ENCODE measurements at regions not wholly inside any gene's neighbourhood (a gene's known extent, or its start where the extent isn't known, plus 50 kb on each side); places are given as distances from the start of the nearest gene placed in this dataset.

DNA sequence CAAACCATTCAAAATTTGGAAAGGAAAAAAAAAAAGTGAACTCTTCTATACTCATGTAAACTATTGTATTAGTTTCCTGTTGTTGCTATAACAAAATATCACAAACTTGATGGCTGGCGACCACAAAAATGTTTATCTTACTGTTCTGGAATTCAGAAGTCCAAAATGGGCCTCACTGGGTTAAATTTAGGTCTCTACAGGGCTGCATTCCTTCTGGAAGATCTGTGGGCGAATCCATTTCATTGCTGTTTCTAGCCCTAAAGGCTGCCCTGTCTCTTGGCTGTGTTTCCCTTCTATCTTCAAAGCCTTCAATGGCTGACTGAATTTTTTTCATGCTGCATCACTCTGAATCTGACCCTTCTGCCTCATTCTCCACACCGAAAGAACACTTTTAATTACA lies 105.1 kb upstream of the NAV3 start:
- H3K9me3 ChIP-seq (ENCODE audit: control insufficient read depth, insufficient read depth, low read length) = no peaks in the 10 kb centered on the region
- intact Hi-C loops (cut with micrococcal nuclease) (no loop called here), dilution Hi-C loops (cut with HindIII; ENCODE audit: low sequenced_read_pairs, unreplicated experiment) (no loop called here), in situ Hi-C loops (cut with MboI; ENCODE audit: low sequenced_read_pairs) (no loop called here)
- no peak overlapping the region; the same call in 1 of the 2 replicates for H3K4ac ChIP-seq (ENCODE audit: low read depth, low read length)
- H3K27ac ChIP-seq (ENCODE audit: insufficient read depth, low read length) = no peak overlapping the region
- H3K23ac ChIP-seq (ENCODE audit: low read depth, low read length) = no peak overlapping the region
- no peak overlapping the region for H2AFZ ChIP-seq (replicated peaks; ENCODE audit: low read length, poor library complexity)
- H4K91ac ChIP-seq (ENCODE audit: insufficient read depth, low read depth, low read length) = no peak overlapping the region; the same call in 1 of the 2 replicates
- DNase-seq (peak; percentile 67), ATAC-seq (ENCODE audit: low read depth) (peak; percentile 79)
- CTCF ChIA-PET = interaction anchor here (1.9 kb wide), 1 partner anchor 200 kb away, joined by 12 read pairs; no protein-coding TSS in a partner anchor
- BruUV-seq (replicated peaks) = no TSS peak
- H2AK5ac ChIP-seq (ENCODE audit: low read depth, low read length) = no peak overlapping the region
- no peaks in the 10 kb centered on the region for H3K27me3 ChIP-seq (ENCODE audit: control insufficient read depth, insufficient read depth, low read length)
- H3K9ac ChIP-seq (ENCODE audit: low read depth, low read length) = no peak overlapping the region
- H2BK5ac ChIP-seq (ENCODE audit: low read depth, low read length, poor library complexity, severe bottlenecking) = no peak overlapping the region
- H4K5ac ChIP-seq (ENCODE audit: low read depth, low read length) = no peak overlapping the region
- no peaks in the 10 kb centered on the region for H3K36me3 ChIP-seq (ENCODE audit: control insufficient read depth, insufficient read depth, low read length)
- no peak overlapping the region for H3K4me3 ChIP-seq (ENCODE audit: insufficient read depth, low read depth, low read length)
- H4K20me1 ChIP-seq (ENCODE audit: insufficient read depth, low read length) = no peaks in the 10 kb centered on the region
- POLR2A ChIA-PET (ENCODE audit: unreplicated experiment) = no interaction called here
- TF ChIP-seq CEBPB (IDR thresholded peaks at IDR 0.05; ENCODE audit: low read depth, low read length) (no peak), MAZ (IDR thresholded peaks at IDR 0.05; ENCODE audit: borderline replicate concordance, low read depth, low read length) (no peak), RCOR1 (IDR thresholded peaks at IDR 0.05; ENCODE audit: insufficient replicate concordance, low read length) (no peak)
- TF ChIP-seq, protein P1, sequence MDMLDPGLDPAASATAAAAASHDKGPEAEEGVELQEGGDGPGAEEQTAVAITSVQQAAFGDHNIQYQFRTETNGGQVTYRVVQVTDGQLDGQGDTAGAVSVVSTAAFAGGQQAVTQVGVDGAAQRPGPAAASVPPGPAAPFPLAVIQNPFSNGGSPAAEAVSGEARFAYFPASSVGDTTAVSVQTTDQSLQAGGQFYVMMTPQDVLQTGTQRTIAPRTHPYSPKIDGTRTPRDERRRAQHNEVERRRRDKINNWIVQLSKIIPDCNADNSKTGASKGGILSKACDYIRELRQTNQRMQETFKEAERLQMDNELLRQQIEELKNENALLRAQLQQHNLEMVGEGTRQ (IDR thresholded peaks at IDR 0.05; ENCODE audit: low read depth, low read length) = no peak
- H3K79me1 ChIP-seq (ENCODE audit: low read depth in 1 of 2, low read length in 2 of 2) = no peaks in the 10 kb centered on the region
- no peak overlapping the region for H2AK9ac ChIP-seq (replicated peaks; ENCODE audit: low read depth, low read length, poor library complexity)
- no peak overlapping the region for H3K4me2 ChIP-seq (ENCODE audit: low read depth, low read length)
- H2BK15ac ChIP-seq (ENCODE audit: low read depth, low read length) = no peak overlapping the region; the same call in 2 of the 3 replicates
- no peaks in the 10 kb centered on the region for H3K9me1 ChIP-seq (ENCODE audit: insufficient read depth, low read length)
- 0 out of 2 replicates have a peak overlapping the region, but pooled peaks have one; percentile 16 for H2BK20ac ChIP-seq (ENCODE audit: low read depth, low read length)
- WGBS, 2 experiments (ENCODE audit: extremely low coverage in 2 of 2, insufficient read length in 1 of 2) = 50% methylated on average over 1 of the region's 3 CpGs; no CpG with 5 or more reads in 1 of the 2 experiments
- no peak overlapping the region for H3K14ac ChIP-seq (replicated peaks; ENCODE audit: low read depth, low read length)
- H2BK120ac ChIP-seq (ENCODE audit: low read depth, low read length) = no peak overlapping the region
- H3K18ac ChIP-seq (ENCODE audit: low read depth, low read length) = no peak overlapping the region
- H3K4me1 ChIP-seq (ENCODE audit: control insufficient read depth, insufficient read depth, low read length) = peaks cover 2% of the 10 kb centered on the region; the same call in 1 of the 2 replicates
- H4K8ac ChIP-seq (ENCODE audit: low read depth in 2 of 2, low read length in 2 of 2) = no peak overlapping the region
- H3K56ac ChIP-seq (ENCODE audit: extremely low read depth, insufficient read depth, low read length) = no peak overlapping the region

Measured in IMR-90 (cell line).